ENCODE measurements at regions not wholly inside any gene's neighbourhood (a gene's known extent, or its start where the extent isn't known, plus 50 kb on each side); places are given as distances from the start of the nearest gene placed in this dataset.

DNA sequence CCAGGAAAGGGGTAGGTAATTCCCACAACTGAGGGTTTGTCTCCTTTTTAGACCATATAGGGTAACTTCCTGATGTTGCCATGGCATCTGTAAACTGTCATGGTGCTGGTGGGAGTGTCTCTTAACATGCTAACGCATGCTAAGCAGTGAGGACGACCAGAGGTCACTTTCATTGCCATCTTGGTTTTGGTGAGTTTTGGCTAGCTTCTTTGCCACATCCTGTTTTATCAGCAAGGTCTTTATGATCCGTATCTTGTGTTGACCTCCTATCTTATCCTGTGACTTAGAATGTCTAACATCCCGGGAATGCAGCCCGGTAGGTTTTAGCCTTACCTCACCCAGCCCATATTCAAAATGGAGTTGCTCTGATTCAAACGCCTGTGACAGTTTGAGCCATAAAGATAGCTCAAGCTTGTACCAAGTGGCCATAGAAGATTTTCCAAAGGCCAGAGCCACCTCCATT, 176.0 kb upstream of the NAMPT start:
- Histone ChIP-seq H3K4me2 (ENCODE audit: control insufficient read depth, extremely low read depth, insufficient read depth, low read depth, low read length) (peak overlapping the region; percentile 54), H4K20me1 (ENCODE audit: control insufficient read depth, extremely low read depth, insufficient read depth, low read length) (no peaks in the 10 kb centered on the region), H3K9ac (ENCODE audit: control insufficient read depth, extremely low read depth, insufficient read depth, low read length) (no peak overlapping the region), H3K27me3 (ENCODE audit: control insufficient read depth, extremely low read depth, insufficient read depth, low read length) (no peaks in the 10 kb centered on the region), H3K27ac (ENCODE audit: control insufficient read depth, insufficient read depth, low read length) (peak overlapping the region; percentile 75), H3K9me3 (ENCODE audit: control insufficient read depth, low read depth, low read length) (no peaks in the 10 kb centered on the region), H3K36me3 (ENCODE audit: control insufficient read depth in 2 of 2, extremely low read depth in 1 of 2, insufficient read depth in 2 of 2, low read length in 2 of 2) (no peaks in the 10 kb centered on the region), H3K4me1 (ENCODE audit: control insufficient read depth, extremely low read depth, insufficient read depth, low read length) (peaks cover 27% of the 10 kb centered on the region), H3K79me2 (ENCODE audit: control insufficient read depth, insufficient read depth, low read length) (no peaks in the 10 kb centered on the region), H2AFZ (ENCODE audit: control insufficient read depth, low read length) (peak overlapping the region; percentile 68), H3K9me1 (ENCODE audit: control insufficient read depth, extremely low read depth, insufficient read depth, low read length) (no peaks in the 10 kb centered on the region), H3K4me3 (ENCODE audit: control insufficient read depth in 2 of 3, extremely low read depth in 1 of 3, insufficient read depth in 2 of 3, low read depth in 1 of 3, low read length in 3 of 3) (no peak overlapping the region)
- TF ChIP-seq, protein P1, sequence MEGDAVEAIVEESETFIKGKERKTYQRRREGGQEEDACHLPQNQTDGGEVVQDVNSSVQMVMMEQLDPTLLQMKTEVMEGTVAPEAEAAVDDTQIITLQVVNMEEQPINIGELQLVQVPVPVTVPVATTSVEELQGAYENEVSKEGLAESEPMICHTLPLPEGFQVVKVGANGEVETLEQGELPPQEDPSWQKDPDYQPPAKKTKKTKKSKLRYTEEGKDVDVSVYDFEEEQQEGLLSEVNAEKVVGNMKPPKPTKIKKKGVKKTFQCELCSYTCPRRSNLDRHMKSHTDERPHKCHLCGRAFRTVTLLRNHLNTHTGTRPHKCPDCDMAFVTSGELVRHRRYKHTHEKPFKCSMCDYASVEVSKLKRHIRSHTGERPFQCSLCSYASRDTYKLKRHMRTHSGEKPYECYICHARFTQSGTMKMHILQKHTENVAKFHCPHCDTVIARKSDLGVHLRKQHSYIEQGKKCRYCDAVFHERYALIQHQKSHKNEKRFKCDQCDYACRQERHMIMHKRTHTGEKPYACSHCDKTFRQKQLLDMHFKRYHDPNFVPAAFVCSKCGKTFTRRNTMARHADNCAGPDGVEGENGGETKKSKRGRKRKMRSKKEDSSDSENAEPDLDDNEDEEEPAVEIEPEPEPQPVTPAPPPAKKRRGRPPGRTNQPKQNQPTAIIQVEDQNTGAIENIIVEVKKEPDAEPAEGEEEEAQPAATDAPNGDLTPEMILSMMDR (optimal IDR thresholded peaks at IDR 0.05 in 1 of 3, IDR thresholded peaks at IDR 0.05 in 1 of 3, conservative IDR thresholded peaks at IDR 0.05 in 1 of 3; ENCODE audit: extremely low read depth in 1 of 3, insufficient read depth in 2 of 3, low read length in 3 of 3), result no peak
- no peak for TF ChIP-seq EZH2 (IDR thresholded peaks at IDR 0.05; ENCODE audit: low read length)
- DNase-seq (ENCODE audit: low read depth, low spot score) (peak; percentile 59), FAIRE-seq (peak; percentile 82)
- dilution Hi-C loops (cut with MboI; ENCODE audit: extremely low pct_ligation_motif_present, low sequenced_read_pairs), result no loop called here

DNA sequence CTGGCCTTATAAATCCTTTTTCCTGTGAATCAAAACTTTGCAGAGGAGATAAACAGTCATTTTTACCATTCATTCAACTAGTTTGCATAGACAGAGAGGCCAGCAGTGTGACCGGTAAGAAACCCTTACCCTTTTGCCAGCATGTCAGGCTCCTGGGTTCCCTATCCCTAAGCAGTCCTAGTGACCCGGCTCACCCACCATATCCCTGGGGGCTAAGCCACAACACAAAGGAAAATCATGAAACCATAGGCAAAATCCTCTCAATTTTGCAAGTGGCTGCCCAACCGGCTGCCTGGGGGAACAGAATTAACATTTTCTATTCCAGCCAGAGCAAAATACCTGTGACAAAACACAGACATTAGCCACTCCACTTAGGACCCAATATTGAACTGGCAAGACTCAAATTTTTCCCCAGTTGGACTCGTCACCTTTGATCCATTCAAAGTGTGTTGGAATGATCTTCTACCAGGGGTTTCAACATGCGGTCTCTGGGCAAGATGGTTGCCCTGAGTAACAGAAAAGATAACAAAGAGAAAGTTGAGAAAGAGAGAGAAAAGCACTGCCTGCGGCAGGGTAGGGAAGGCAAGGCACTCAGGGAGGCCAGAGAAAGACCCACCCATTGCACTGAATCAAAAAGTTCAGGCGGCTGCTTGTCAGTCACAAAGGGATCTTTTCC, 174.8 kb upstream of the NAMPT start:
- dilution Hi-C loops (cut with MboI; ENCODE audit: extremely low pct_ligation_motif_present, low sequenced_read_pairs), result no loop called here
- no peak overlapping the region for H3K4me2 ChIP-seq (ENCODE audit: control insufficient read depth, extremely low read depth, insufficient read depth, low read depth, low read length)

More for the DNA sequence above, 174.8 kb upstream of the NAMPT start:
- Histone ChIP-seq H3K9me3 (ENCODE audit: control insufficient read depth, low read depth, low read length) (no peaks in the 10 kb centered on the region), H3K27me3 (ENCODE audit: control insufficient read depth, extremely low read depth, insufficient read depth, low read length) (no peaks in the 10 kb centered on the region), H3K9me1 (ENCODE audit: control insufficient read depth, extremely low read depth, insufficient read depth, low read length) (no peaks in the 10 kb centered on the region), H3K36me3 (ENCODE audit: control insufficient read depth in 2 of 2, extremely low read depth in 1 of 2, insufficient read depth in 2 of 2, low read length in 2 of 2) (no peaks in the 10 kb centered on the region), H3K9ac (ENCODE audit: control insufficient read depth, extremely low read depth, insufficient read depth, low read length) (no peak overlapping the region), H3K79me2 (ENCODE audit: control insufficient read depth, insufficient read depth, low read length) (no peaks in the 10 kb centered on the region), H4K20me1 (ENCODE audit: control insufficient read depth, extremely low read depth, insufficient read depth, low read length) (no peaks in the 10 kb centered on the region), H3K4me1 (ENCODE audit: control insufficient read depth, extremely low read depth, insufficient read depth, low read length) (peaks cover 27% of the 10 kb centered on the region), H2AFZ (ENCODE audit: control insufficient read depth, low read length) (no peak overlapping the region), H3K27ac (ENCODE audit: control insufficient read depth, insufficient read depth, low read length) (no peak overlapping the region), H3K4me3 (ENCODE audit: control insufficient read depth in 2 of 3, extremely low read depth in 1 of 3, insufficient read depth in 2 of 3, low read depth in 1 of 3, low read length in 3 of 3) (no peak overlapping the region)
- TF ChIP-seq, protein P1 (optimal IDR thresholded peaks at IDR 0.05 in 1 of 3, IDR thresholded peaks at IDR 0.05 in 1 of 3, conservative IDR thresholded peaks at IDR 0.05 in 1 of 3; ENCODE audit: extremely low read depth in 1 of 3, insufficient read depth in 2 of 3, low read length in 3 of 3), result no peak
- no peak for TF ChIP-seq EZH2 (IDR thresholded peaks at IDR 0.05; ENCODE audit: low read length)
- DNase-seq (ENCODE audit: low read depth, low spot score), result no peak
- FAIRE-seq, result no peak
